GF-D8 (cell line): ENCODE measurements at regions not wholly inside any gene's neighbourhood (a gene's known extent, or its start where the extent isn't known, plus 50 kb on each side); places are given as distances from the start of the nearest gene placed in this dataset.

Source experiments
- DNase-seq: peaks from one replicate; lab custom pipeline; 2025; lab: John Stamatoyannopoulos, UW

DNA sequence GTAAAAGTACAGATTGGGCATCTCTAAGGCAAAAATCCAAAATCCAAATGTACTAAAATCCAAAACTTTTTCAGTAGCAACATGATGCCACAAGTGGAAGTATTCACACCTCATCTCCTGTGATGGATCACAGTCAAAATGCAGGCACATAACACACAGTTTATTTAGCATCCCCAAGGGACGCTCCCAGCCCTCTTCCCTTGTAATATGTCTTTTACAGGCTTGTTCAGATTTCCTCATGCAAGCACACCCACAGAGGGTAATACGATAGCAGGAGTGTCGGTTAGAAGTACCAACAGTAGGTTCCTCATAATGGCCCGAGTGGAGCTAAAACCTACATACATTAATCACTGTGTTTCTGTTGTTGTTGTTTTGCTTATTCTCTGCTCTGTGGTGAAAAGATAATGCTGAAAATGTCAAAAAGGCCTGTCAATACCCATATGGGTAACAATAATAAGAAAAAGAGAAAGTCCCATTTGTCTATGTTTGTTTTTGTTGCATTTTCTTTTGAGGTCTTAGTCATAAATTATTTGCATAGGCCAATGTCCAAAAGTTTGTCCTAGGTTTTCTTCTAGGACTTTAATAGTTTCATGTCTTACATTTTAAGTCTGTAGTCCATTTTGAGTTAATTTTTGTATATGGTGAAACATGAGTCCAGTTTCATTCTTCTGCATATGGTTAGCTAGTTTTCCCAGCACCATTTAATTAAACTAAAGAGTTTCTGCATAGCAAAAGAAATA lies 133.1 kb downstream of the LRIG3 start:
- DNase-seq, result no peak

DNA sequence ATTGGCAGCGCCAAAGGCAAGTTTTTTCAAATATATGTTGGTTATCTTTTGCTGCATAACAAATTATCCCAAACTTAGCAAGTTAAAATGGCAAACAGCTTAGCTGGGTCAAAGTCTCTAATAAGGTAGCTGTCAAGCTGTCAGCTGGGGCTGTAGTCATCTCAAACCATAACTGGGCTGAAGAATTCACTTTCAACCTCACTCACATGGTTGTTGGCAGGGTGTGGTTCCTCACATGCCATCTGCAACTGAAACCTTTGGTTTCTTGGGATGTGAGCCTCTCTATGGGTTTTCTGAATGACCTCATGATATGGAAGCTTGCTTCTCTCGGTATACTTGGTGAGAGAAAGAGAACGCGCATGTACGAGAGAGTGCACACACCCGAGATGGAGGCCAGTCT lies 125.4 kb downstream of the LRIG3 start:
- no peak for DNase-seq

GRCh38 chr12:58795825-58796224 lies 124.5 kb downstream of the LRIG3 start:
- no peak for DNase-seq

DNA sequence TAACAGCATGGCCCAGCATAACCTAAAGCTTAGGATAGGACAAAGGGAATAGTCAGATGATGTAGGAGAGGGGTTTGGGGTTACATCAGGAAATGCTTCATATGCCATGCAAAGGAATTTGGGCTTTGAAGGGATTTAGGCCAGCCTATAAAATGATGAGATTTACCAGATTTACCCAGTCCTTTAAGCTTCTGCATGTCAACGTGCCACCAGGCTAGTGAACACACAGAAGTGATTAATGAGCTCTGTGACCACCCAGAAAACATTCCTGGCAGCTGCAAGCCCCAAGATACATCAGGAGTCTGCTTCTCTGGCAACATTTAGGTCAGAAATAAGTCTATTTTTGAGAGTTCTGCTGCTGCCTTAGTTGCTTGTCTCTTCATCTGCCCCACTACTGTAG lies 118.3 kb downstream of the LRIG3 start:
- no peak for DNase-seq

DNA sequence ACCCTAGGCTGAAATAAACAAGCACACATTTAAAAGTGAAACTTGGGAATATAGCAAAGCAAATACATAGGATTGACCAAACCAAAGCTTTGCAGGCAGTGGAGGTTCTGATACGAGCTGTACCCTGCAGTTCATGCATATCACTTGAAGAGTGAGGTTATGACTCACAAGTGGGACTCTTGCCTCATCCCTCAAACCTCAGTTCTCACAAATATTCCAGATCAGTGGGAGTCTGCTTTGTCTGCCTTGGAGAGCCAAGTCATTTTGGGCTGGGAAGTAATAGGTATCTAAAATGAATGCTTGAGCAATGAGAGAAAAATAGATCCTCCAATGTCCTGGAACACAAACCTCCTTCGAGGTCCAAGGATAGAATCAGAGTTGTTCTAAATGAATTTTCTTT lies 116.4 kb downstream of the LRIG3 start:
- DNase-seq, result no peak

DNA sequence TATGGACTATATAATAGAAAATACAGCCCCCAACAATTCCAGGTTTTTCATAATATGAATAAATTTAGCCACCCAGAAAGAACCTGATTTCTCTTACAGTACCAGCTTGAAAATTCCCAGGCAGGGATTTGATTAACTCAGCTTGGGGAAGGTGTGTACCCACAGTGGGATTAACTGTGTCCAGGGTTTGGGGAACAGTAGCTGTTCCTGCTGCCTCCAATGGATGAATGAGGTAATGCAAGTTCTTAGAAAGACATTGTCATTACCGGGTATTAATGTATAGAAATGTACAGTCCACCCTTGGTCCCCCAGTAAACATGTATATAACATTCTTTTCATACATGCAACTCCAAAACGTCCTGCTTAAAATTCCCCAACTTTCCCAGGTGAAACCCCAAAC lies 115.6 kb downstream of the LRIG3 start:
- no peak for DNase-seq

GRCh38 chr12:58809064-58809607 lies 111.2 kb downstream of the LRIG3 start:
- DNase-seq, result no peak

- DNase-seq, result no peak
These were observed 109.0 kb downstream of the LRIG3 start for GRCh38 chr12:58811346-58811745.

DNA sequence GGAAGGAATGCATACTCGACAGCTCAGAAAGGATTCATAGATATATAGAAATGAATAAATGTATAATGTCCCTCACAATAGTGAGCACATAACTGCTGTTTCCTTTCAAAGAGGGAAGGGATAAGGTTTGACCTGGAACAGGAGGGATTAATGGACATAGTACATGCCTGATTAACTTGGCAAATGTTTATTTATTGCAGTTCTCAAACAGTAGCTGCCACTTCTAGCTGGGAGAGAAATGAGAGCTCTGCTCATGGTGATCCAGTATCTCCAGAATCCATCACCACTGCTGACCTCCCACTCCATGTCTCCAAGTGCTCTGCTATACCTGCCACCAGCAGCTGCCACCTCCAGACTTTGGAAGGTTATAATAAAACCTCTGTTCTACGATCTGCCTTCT lies 108.1 kb downstream of the LRIG3 start:
- no peak for DNase-seq

GRCh38 chr12:58814036-58814435 lies 106.3 kb downstream of the LRIG3 start:
- DNase-seq, result no peak

DNA sequence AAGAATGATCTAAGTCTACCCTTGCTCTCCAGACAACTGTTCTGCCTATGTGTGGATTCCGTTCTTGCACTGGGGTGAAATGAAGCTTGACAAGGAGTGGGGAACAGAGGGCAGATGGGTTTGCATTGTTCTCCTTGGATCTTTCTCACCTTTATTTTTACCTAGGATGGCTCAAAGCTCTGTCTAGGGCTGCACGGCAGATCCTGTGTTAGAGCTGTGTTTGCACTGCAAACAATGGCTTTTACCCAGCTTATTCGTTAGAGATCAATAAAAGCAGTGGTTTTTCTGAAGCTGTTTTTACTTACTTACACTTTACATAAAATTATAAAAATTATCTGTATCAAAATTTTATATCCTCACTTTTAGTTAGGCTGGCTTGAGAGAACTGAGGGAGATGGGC lies 105.1 kb downstream of the LRIG3 start:
- no peak for DNase-seq

- DNase-seq, result no peak
These were observed 101.8 kb downstream of the LRIG3 start for GRCh38 chr12:58818546-58818945.

DNA sequence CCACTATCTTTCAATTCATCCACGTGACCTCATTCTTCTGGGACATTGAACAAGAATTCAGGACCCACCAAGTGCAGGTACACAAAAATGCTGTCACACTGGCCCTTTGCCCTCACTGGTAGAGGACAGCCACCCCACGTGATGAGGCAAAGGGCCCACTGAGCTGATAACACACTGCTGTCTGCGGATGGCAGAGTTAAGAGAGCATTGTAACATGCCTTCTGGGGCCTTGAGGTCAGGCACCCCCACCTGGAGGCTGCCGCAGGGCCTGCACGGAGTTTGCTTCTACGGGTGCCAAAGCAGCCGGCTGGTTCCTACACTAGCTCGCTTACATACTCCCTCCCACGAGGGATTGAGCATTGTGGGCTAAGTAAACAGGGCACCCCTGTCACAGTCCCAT lies 101.0 kb downstream of the LRIG3 start:
- DNase-seq, result no peak

GRCh38 chr12:58819985-58820384 lies 100.3 kb downstream of the LRIG3 start:
- DNase-seq, result no peak
